Breast epithelium (tissue), 4 donors: ENCODE measurements at regions not wholly inside any gene's neighbourhood (a gene's known extent, or its start where the extent isn't known, plus 50 kb on each side); places are given as distances from the start of the nearest gene placed in this dataset.

Source experiments
- DNase-seq, 2 donors: peaks; one replicate each; pipeline ENCODE4 v3.0.0-alpha.2; 2019; ENCODE audit warnings: low spot score in 2 of 2
- H3K27ac ChIP-seq, 2 donors: fragments of 200-600 bp; sonication (generic) in 1 of 2; one replicate each; pipeline ENCODE4 v1.5.1; 2016 to 2019; ENCODE audit warnings: mild to moderate bottlenecking in 1 of 2
- H3K27me3 ChIP-seq, 2 donors: fragments of 200-600 bp; sonication (generic) in 1 of 2; one replicate each; pipeline versions ENCODE4 v1.5.1 to v1.6.0; 2017 to 2019; ENCODE audit warnings: control low read depth in 1 of 2, mild to moderate bottlenecking in 1 of 2
- H3K36me3 ChIP-seq: fragments of 200-600 bp; one replicate; pipeline ENCODE4 v1.5.1; 2019
- H3K4me1 ChIP-seq, 2 donors: fragments of 200-600 bp; sonication (generic); one replicate each; pipeline ENCODE4 v1.5.1; 2016 to 2019; ENCODE audit warnings: control low read depth in 1 of 2
- H3K4me3 ChIP-seq, 3 donors: fragments of 200-600 bp; sonication (generic); 1 replicate in 2 of 3; 2 replicates in 1 of 3; pipeline ENCODE4 v1.5.1; 2016 to 2019; ENCODE audit warnings: mild to moderate bottlenecking in 3 of 3, moderate library complexity in 2 of 3
- H3K9me3 ChIP-seq, 2 donors: fragments of 200-600 bp; sonication (generic) in 1 of 2; one replicate each; pipeline ENCODE4 v1.5.1; 2016 to 2019; ENCODE audit warnings: control low read depth in 1 of 2
- POLR2A ChIP-seq: fragments of 450-650 bp; IDR thresholded peaks from one replicate; pipeline ENCODE4 v1.6.1; 2016; ENCODE audit warnings: antibody characterized with exemption, mild to moderate bottlenecking, moderate library complexity
- POLR2AphosphoS5 ChIP-seq, 3 donors: sonication (generic); formaldehyde crosslinking; IDR thresholded peaks; one replicate each; pipeline ENCODE4 v1.6.1; 2017; ENCODE audit warnings: antibody characterized with exemption in 3 of 3
- intact Hi-C: fragments of 100-400 bp; cut with DNase I; formaldehyde crosslinking; loops from one replicate; pipeline ENCODE4 v1.15.1; 2023; ENCODE audit warnings: low total_unique reads
- TF ChIP-seq, protein P1 (sequence below), 3 donors: fragments of 450-650 bp; IDR thresholded peaks; one replicate each; pipeline ENCODE4 v1.5.1; 2016 to 2017; ENCODE audit warnings: antibody characterized with exemption in 3 of 3, mild to moderate bottlenecking in 3 of 3, moderate library complexity in 3 of 3

DNA sequence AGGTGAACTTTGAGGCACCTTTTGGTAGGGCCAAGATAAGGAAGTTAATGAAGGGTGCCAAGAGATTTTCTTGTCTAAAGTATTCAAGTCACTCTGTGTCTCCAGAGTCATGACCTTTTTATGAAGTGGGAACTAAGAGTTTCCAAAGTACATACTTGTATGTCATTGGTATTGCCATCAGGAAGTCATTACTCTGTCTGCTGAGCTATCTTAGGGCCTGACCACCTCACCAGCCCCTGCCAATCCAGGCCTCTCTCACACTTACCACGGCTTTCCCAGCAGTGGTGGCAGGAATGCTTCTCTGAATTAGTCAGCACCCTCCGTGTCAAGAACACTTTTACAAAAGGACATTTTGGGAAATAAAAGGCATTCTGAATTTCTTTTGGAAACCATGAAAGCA is 192.8 kb upstream of the MTNR1B start:
- intact Hi-C loops = no loop called here
- Histone ChIP-seq H3K9me3 (no peaks in the 10 kb centered on the region), H3K36me3 (peaks cover 8% of the 10 kb centered on the region), H3K4me3 (no peak overlapping the region), H3K27ac (no peak overlapping the region), H3K27me3 (no peaks in the 10 kb centered on the region), H3K4me1 (no peaks in the 10 kb centered on the region)
- TF ChIP-seq, protein P1, sequence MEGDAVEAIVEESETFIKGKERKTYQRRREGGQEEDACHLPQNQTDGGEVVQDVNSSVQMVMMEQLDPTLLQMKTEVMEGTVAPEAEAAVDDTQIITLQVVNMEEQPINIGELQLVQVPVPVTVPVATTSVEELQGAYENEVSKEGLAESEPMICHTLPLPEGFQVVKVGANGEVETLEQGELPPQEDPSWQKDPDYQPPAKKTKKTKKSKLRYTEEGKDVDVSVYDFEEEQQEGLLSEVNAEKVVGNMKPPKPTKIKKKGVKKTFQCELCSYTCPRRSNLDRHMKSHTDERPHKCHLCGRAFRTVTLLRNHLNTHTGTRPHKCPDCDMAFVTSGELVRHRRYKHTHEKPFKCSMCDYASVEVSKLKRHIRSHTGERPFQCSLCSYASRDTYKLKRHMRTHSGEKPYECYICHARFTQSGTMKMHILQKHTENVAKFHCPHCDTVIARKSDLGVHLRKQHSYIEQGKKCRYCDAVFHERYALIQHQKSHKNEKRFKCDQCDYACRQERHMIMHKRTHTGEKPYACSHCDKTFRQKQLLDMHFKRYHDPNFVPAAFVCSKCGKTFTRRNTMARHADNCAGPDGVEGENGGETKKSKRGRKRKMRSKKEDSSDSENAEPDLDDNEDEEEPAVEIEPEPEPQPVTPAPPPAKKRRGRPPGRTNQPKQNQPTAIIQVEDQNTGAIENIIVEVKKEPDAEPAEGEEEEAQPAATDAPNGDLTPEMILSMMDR (IDR thresholded peaks at IDR 0.05) = no peak
- TF ChIP-seq POLR2A (no peak), POLR2AphosphoS5 (IDR thresholded peaks at IDR 0.05) (no peak)
- DNase-seq = no peak

DNA sequence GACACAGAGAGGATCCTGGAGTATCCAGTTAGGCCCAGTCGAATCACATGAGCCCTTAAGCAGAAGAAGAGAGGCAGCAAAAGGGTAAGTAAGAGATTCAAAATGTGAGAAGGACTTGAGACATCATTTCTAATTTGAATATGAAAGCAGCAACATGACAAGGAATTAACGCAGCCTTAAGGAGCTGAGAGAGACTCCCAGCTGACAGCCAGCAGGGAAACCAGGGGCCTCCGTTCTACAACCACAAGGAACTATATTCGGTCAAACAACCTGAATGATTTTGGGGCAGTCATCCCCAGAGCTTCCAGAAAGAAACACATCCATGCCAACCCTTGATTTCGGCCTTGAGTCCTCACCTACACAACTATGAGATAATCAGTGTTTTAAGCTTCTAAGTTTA is 189.7 kb upstream of the MTNR1B start:
- H3K27ac ChIP-seq = no peak overlapping the region
- intact Hi-C loops = no loop called here
- no peaks in the 10 kb centered on the region for H3K4me1 ChIP-seq
- no peaks in the 10 kb centered on the region for H3K36me3 ChIP-seq
- no peak overlapping the region for H3K4me3 ChIP-seq
- TF ChIP-seq POLR2A (no peak), POLR2AphosphoS5 (IDR thresholded peaks at IDR 0.05) (no peak)
- TF ChIP-seq, protein P1 (IDR thresholded peaks at IDR 0.05) = no peak
- no peaks in the 10 kb centered on the region for H3K27me3 ChIP-seq
- H3K9me3 ChIP-seq = no peaks in the 10 kb centered on the region
- no peak for DNase-seq

DNA sequence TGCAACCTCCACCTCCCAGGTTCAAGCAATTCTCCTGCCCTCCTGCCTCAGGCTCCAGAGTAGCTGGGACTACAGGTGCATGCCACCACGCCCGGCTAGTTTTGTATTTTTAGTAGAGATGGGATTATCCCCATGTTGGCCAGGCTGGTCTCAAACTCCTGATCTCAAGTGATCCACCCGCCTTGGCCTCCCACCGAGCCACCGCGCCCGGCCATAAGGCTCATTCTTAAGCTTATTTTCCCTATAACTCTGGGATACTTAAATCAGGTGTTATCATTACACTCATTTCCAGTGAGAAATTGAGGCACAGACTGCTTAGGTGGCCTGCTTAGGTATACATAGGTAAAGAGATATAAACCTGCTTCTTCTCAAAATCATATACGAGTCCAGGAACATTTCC is 188.3 kb upstream of the MTNR1B start:
- TF ChIP-seq POLR2A (no peak), POLR2AphosphoS5 (IDR thresholded peaks at IDR 0.05) (no peak)
- TF ChIP-seq, protein P1 (IDR thresholded peaks at IDR 0.05) = no peak
- H3K4me1 ChIP-seq = no peaks in the 10 kb centered on the region
- no peak overlapping the region for H3K27ac ChIP-seq
- H3K27me3 ChIP-seq = no peaks in the 10 kb centered on the region
- intact Hi-C loops = no loop called here
- DNase-seq = no peak
- no peaks in the 10 kb centered on the region for H3K36me3 ChIP-seq
- H3K4me3 ChIP-seq = no peak overlapping the region
- no peaks in the 10 kb centered on the region for H3K9me3 ChIP-seq

DNA sequence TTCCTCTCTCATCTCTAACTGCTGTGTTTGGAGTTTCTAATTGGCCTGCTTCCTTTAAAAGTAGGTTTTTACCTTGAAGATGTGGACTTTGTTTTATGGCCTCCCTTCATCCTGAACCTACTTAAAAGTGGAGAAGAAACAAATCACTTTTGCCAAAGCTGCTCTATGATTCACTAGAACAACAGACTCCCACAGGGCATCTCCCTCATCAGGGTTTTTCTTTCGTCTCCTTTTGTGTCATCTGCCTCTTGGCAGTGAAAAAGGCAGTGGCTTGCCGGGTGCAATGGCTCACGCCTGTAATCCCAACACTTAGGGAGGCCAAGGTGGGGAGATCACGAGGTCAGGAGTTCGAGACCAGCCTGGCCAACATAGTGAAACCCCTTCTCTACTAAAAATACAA is 186.6 kb upstream of the MTNR1B start:
- no peaks in the 10 kb centered on the region for H3K36me3 ChIP-seq
- TF ChIP-seq POLR2A = no peak
- no peak for TF ChIP-seq POLR2AphosphoS5 (IDR thresholded peaks at IDR 0.05)
- TF ChIP-seq, protein P1 (IDR thresholded peaks at IDR 0.05) = no peak
- no peaks in the 10 kb centered on the region for H3K9me3 ChIP-seq
- no peak overlapping the region for H3K4me3 ChIP-seq
- H3K27ac ChIP-seq = no peak overlapping the region
- no peak for DNase-seq
- no peaks in the 10 kb centered on the region for H3K4me1 ChIP-seq
- intact Hi-C loops = no loop called here
- no peaks in the 10 kb centered on the region for H3K27me3 ChIP-seq

DNA sequence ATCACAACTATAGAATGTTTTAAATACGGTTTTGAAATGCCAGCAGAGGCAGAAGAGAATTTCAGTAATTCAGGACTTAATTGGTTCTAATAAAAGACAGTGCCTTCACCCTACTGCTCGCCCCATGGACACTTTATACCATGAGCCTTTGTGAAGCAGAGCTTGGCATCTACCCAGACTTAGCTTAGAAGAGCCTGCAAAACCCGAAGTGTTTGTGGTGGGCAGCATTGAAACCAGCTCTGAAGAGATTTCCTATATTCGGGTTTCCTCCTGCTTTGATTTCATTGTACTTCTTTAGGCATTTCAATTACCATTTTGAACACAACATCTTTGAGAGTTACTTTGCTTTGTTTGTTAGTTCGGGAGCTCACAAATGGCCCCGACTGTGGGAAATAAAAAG is 185.1 kb upstream of the MTNR1B start:
- Histone ChIP-seq H3K4me1 (no peaks in the 10 kb centered on the region), H3K27me3 (no peaks in the 10 kb centered on the region), H3K27ac (no peak overlapping the region), H3K36me3 (no peaks in the 10 kb centered on the region), H3K9me3 (no peaks in the 10 kb centered on the region), H3K4me3 (no peak overlapping the region)
- no peak for DNase-seq
- intact Hi-C loops = no loop called here
- TF ChIP-seq POLR2A = no peak
- no peak for TF ChIP-seq POLR2AphosphoS5 (IDR thresholded peaks at IDR 0.05)
- TF ChIP-seq, protein P1 (IDR thresholded peaks at IDR 0.05) = no peak
